Embryonic facial prominence (tissue), 1 donor: ENCODE measurements at regions not wholly inside any gene's neighbourhood (a gene's known extent, or its start where the extent isn't known, plus 50 kb on each side); places are given as distances from the start of the nearest gene placed in this dataset.

Source experiments
- DNase-seq: peaks from one replicate; pipeline ENCODE4 v3.0.0-alpha.2; 2016; ENCODE audit errors: extremely low spot score

DNA sequence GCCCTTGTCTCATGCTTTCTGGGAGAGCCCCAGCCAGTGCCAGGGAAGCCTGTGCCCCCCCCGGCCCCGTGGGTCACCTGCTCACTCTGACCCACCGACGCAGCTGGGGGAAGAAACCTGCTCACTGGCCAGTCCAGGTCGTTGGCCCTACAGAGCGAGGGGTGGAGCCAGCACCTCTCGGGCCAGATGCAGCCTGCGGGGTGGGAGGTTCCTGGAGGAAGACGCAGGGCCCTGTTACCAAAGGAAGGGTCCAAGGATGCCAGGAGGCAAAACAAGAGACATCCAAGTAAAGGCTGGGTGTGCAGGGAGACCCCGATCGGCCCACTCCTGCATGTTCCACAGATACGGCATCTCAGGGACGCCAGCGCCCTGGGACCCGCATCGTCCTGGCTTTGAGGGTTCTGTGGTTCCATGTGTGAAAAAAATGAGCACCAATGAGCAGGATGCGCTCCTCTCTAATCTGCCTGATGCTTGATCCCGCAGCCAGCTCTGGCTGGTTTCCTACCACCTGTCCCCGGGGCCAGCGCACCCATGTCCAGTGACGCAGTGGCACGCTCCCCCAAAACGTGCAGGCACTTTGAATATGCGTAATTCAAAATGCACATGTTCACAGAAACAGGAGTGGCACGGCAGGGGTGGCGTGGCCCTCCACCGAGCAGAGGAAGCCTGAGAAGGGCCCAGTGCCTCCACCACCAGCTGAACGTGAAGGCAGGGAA is 66.0 kb upstream of the GALNT9 start:
- no peak for DNase-seq

DNA sequence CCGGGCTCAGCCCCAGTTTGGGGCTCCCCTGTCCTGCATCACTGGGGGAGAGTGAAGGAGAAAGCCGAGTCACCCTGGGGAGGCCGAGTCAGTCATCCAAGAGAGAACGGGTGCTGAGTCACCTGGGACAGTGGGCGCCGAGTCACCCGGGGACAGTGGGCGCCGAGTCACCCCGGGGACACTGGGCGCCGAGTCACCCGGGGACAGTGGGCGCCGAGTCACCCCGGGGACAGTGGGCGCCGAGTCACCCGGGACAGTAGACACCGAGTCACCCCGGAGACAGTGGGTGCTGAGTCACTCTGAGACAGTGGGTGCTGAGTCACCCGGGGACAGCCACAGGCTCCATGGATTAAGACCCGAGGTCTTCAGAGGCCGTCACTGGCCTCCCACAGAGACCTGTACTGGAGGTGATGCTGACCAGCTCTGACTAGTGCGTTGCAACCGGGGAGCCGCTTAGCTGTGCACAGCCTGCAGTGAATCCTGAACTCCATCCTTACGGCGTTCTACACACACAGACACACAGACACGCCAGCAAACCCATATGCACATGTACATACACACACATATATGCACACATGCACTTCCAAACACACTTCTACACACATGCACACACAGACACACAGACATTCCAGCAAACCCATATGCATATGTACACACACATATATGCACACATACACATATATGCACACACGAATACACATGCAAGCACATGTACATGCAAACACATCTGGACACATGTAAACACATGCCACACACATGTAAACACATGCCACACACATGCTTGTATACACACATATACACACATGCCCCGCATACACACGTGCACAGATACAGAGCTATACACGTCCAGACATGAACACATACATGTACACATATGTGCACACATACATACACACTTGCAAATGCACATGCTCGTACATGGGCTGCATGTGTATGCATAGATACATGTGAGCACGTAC is 64.9 kb upstream of the GALNT9 start:
- no peak for DNase-seq

DNA sequence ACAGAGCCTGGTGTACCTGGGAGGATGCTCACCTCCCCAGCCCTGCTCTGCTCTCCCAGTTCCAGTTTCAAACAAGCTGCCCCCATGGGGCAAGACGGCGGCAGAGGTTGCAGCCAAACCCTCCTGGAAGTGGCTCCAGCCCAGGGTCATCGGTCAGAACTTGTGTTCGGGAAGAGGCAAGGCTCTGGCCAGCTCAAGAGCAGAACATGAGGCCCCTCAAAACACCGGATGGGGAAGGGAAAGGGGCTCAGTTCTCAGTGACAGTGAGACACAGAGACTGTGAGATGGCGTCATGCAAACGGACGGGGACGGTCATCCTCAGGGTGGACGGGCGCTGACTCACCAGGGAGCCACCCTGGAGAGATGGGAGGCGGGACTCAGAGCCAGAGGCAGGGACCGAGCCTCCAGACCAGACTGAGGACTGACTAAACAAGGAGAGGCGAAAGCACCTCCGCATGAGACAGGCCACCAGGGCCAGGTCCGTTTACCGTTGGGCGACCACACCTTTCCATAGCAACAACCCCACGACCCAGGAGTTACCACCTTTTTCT is 63.9 kb upstream of the GALNT9 start:
- no peak for DNase-seq

DNA sequence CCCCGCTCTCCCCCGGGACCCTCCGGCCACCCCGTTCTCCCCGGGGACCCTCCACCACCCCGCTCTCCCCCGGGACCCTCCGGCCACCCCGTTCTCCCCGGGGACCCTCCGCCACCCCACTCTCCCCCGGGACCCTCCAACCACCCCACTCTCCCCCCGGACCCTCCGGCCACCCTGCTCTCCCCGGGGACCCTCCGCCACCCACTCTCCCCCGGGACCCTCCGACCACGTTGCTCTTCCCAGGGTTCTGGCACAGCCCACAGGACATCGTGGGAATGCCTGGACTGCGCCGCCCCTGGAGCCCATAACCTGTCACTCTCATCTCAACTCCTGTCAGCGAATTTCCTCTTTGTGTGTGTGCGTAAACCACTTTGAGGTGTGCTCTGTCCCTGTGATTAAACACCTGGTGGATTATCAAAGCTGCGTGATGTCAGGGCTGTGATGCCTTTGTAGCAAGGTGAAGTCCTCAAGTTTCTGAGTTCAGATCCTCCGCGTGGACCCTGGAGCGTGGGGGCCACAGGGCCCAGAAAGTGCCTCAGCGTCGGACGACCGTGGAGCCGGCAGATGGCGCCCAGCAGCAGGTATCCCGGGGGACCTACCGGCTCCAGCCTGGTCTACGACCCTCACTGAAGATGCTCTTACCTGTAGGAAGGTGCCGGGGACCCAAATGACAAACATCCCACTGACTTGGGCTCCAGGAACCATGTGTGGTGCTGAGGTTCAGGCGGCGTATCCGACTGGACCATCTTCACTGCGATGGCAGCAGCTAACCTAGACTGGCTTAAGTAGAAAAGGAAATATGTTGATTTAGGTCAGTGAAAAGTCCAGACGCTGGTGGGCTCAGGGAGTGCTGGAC is 63.2 kb upstream of the GALNT9 start:
- DNase-seq = no peak

DNA sequence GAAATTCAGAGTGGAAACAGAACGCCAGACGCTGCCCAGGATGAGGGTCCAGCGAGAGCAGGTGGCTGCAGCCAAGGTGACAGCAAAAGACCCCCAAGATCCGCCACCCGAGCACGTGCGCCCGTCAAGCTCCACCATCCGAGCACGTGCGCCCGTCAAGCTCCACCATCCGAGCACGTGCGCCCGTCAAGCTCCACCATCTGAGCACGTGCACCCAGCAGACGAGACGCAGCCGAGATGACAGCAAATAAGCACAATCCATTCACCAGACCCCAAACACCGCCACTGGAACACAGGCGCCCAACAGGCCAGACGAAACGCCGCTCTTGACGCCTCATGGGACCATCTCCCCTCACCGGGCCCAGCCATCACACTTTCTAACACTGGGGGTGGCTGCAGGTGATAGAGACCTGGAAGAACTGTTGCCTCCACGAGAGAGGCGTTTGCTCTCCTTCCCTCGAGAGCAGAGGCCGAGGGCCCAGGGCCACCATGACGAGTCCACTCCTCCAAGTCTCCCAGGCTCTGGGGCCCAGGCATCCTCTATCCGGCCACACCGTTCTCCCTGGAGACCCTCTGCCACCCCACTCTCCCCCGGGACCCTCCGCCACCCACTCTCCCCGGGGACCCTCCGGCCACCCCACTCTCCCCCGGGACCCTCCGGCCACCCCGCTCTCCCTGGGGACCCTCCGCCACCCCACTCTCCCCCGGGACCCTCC is 62.1 kb upstream of the GALNT9 start:
- DNase-seq = no peak

DNA sequence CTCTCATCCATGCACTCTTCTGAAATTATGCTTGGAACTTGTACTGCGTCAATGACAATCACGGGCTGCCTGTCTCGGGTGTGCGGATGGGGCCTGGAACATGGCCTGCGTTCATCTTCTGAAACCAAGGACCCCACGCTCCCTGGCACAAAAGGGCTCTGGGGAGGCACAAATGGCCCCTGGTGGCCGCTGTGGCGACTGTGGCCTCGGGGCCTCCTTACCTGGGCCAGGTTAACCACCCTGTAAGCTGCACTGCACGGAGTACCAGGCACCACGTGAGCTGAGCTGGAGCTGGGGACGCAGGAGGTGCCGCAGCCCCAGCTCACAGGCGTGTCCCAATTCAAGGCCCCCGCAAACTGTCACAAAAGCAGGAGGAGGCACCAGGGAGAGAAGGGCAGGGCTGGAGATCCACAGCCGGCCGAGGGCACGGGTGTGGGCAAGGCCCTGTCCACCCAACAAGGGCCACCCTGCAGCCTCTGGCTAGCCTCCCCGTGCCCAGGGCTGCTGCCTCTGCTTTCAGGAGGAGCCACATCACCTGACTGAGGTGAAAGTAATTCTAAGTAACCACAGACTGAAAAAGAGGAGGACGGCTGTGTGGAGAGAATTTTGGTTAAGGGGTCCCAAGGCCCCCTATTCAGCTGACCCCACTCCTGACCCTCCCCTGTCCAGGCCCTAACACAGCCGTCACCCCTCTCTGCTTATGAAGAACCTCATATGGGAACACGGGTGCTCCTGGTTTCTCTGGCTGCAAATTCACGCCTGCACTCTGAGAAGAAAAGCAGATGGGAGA is 61.1 kb upstream of the GALNT9 start:
- no peak for DNase-seq

DNA sequence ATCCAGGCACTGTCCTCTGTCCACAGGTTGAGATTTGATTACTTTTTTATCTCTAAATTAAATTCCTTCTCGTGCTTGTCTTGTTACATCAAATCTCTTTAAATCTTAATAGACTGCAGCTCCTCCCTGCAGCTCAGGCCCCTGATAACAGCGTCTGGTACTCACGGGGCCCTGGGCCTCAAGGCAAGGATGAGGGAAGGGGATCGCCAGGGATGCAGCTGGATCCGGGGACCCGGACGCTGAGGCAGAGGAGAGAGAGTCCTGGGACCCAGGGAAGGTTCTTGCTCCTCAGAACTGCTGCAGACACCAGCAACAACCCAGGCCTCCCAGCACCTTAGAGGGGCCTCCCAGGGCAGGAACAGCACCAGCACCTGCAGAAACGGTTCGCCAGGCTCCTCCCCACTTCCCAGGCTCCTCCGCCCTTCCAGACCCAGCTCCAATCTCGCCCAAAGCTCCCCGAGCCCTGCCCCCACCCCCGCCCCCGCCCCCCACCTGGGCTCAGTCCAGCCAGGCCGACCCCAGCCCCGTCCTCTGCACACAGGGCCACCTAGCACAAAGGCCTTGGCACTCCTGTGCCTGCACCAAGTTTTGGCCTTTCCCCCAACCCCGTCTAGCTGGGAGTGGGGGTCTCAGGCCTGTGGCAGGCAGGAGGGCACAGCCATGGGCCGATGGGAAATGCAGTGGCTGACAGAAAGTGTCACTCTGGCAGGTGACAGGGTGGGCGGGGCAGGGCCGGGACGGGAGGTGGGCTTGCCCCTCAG is 60.3 kb upstream of the GALNT9 start:
- DNase-seq = no peak

DNA sequence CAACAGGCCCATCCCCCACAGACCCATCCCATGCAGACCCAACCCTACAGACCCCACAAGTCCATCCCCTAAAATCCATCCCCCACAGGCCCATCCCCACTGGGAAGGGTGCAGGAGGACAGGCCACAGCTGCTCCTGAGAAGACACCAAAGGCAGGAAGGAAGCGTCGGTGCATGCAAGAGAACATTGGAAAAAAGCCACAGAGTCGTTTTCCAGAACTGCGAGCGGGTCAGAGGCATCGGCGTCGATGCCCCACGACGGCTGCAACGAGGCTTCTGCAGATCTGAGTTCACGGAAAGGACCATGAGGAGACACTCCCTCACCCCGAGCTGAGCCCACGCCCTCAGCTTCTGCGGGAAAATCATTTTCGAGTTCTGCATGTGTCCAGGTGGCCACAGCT is 59.6 kb upstream of the GALNT9 start:
- DNase-seq = no peak

DNA sequence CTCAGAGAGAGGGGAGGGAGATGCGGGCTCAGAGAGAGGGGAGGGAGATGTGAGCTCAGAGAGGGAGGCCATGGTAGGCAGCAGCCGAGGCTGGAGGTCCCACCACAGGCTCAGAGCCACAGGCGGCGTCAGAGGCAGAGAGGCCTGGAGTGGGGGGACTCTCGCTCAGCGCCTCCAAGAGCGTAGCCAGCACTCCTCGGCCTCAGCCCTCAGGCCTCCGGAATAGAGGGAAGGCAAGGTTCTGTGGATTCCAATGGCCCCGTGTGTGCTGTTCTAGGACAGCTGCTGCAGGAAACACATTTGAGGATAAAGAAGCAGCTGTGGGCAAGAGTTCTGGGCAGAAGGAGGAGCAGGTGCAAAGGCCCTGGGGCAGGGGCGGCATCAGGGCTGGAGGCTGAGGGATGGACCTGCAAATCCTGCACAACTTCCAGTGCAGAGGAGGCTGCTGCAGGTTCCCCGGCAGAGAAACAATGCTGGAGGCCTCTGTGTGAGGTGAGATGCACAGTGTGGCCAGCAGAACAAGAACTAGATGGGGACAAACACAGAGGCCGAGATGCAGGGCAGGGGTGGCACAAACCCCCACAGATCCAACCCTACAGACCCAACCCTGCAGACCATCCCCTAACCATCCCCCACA is 59.1 kb upstream of the GALNT9 start:
- no peak for DNase-seq

DNA sequence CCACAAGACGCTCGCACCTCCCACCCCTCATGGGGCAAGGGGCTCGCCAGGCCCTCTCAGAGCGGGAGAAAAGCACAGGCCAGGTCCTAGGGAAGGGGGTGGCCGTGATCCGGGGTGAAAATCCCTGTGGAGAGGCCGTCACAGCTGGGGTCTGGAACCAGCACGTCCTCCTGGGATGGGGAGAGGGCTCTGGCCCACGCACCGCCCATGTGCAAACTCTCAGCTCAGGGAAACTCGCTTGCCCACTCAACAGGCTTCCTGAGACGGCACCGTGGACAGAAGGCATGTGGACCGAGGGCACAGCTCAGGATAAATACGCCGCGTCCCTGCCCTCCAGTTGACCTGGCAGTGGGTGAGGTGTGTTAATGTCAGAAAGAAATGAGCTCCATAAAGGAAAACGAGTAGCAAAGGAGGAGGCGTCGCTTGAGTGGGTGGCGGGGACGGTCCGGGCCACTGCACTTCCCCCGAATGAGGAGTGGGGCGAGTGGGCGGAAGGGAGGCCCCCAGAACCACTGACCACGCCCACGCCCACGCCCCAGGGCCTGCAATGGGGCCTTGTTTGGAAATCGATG is 57.6 kb upstream of the GALNT9 start:
- no peak for DNase-seq

DNA sequence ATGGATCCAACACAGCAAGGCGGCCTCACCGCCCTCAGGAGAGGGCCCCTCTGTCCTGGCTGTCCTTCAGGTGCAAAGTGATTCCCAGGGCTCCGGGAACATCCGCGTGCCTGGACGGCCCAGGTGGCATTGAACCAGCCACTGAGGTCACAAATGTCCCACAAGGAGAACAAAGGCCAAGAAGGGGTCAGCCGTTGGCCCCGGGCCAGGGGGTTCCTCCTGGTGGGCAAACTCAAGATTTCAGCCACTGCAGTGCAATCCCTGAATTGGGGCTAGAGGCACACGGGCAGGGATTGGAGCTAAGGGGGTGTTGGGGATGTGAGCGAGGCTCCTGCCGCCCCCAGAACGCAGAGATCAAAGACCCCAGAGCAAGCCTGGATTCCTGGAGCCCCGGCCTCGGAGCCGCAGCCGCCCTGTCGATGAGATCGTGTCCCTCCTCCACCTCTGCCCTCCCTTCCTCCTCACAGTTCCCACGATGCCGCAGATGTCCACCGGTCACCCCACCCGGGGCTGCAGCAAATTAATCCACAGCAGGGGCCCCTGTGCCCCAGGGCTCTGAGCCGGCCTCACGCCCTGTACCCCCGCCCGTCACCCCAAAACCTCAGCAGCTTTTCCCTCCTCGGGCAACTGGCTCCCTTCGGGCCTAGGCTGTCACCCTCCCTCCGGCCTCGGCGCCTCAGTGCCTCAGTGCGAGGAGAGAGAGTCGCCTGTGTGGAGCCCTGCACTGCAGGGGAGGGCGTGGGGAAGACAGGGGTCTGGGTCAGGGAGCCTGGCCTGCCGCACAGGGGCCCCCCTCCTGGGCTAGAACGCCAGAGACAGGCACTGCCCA is 56.7 kb upstream of the GALNT9 start:
- DNase-seq = no peak

DNA sequence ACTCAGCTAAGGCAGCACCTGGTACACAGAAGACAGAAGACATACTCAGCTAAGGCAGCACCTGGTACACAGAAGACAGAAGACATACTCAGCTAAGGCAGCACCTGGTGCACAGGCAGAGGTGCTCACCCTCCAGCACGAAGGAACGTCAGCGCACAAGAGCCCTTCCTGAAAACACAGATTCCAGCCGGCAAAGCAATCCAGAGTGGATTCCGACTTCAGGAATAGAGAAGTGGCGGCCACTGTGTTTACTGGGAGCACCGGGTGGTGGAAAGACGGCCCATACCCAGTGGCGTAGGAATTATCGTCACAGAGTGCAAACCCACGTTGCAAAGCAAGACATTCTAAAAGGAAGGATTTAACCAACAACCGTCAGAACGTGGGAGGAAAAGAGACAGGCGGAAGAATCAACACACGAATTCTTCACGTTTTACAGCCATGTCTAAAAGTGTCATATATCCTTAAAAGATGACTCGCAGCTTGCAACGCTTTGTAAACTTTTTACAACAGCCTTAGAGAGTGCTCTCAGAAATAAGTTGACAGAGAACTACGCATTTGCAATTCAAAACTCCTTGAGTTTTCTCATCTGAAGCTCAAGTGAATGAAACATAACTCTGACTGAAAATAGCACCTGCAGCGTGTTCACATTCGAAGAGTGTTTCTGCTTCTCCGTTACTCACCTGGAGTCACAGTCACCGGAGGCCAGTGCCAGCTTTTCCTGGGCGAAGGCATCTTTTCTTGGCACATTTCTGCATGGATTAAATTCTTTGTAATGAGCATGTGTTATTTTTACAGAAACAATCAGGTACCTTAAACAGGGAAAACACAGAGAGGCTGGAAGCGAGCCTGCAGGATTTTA is 55.8 kb upstream of the GALNT9 start:
- no peak for DNase-seq

DNA sequence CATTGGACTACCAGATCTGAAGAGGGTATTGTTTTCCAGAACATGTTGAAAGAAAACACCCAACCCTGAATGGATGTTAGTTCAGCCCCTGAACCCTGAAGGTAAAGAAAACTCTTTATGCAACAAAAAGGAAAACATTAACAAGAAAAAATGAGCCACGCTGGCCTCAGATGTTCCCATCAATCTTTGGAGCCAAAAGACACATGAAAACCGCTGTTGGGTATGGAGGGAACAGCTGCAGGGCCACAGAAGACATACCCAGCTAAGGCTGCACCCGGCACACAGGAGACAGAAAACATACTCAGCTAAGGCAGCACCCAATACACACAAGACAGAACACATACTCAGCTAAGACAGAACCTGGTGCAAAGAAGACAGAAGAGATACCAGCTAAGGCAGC is 51.3 kb upstream of the GALNT9 start:
- DNase-seq = no peak

DNA sequence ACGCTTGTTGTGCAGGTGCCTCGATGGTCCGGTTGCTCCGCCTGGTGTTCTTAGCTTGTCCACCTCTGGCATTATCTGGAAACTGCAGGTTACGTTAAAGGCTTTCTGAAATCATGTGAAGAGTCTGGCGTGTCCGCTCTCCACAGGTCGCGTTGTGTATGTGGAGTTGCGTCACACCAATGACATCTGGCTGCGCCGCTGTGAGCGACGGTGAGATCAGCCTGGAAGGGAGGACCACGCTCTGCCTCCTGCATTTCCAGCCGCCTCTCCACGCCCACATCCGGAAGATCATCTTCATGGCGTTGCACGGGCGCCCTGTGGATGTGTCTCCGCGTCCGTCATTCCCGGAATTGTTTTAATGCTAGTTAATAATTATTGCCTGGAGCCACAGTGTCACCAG is 50.6 kb upstream of the GALNT9 start:
- DNase-seq = no peak

DNA sequence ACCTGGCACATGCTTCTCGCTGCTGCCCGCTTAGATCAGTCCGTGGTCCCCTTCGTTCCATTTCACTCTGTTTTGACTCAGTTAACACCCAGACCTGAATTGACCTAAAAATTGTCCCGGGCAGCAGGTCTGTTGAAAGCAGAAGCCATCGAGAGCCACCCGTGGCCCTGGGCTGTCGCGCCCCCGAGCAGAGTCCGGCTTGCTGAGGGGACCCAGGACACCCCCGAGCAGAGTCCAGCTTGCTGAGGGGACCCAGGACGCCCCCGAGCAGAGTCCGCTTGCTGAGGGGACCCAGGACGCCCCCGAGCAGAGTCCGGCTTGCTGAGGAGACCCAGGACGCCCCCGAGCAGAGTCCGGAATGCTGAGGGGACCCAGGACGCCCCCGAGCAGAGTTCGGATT is 50.2 kb upstream of the GALNT9 start:
- DNase-seq = no peak
